Activated CD4-positive, alpha-beta T cell treated with anti-CD3 and anti-CD28 coated beads, Interleukin-2, Interleukin-4, amounts not matched to agents 100 ng/mL and 50 ng/mL, durations not matched to agents 16 hours and 8 hours (primary cell): ENCODE measurements at regions not wholly inside any gene's neighbourhood (a gene's known extent, or its start where the extent isn't known, plus 50 kb on each side); places are given as distances from the start of the nearest gene placed in this dataset.
A peak's percentile ranks its signal among the peaks of the same experiment; 100 is the strongest.

Experiments used
- DNase-seq: peaks from one replicate; pipeline ENCODE4 v3.0.0-alpha.2; 2020; ENCODE audit warnings: low spot score

GRCh38 chr2:12254280-12254860 lies 462.4 kb upstream of the TRIB2 start:
- no peak for DNase-seq

GRCh38 chr2:12256206-12256605 lies 460.5 kb upstream of the TRIB2 start:
- no peak for DNase-seq

GRCh38 chr2:12257476-12257875 lies 459.3 kb upstream of the TRIB2 start:
- DNase-seq, result no peak

- no peak for DNase-seq
Observed at GRCh38 chr2:12259493-12259892, 457.2 kb upstream of the TRIB2 start.

GRCh38 chr2:12261986-12262680 lies 454.6 kb upstream of the TRIB2 start:
- DNase-seq, result no peak

GRCh38 chr2:12262681-12263436 lies 453.9 kb upstream of the TRIB2 start:
- DNase-seq, result no peak

- no peak for DNase-seq
Observed at GRCh38 chr2:12263730-12264129, 453.0 kb upstream of the TRIB2 start.

- no peak for DNase-seq
Observed at GRCh38 chr2:12264146-12264545, 452.6 kb upstream of the TRIB2 start.

- no peak for DNase-seq
Observed at GRCh38 chr2:12265646-12266045, 451.1 kb upstream of the TRIB2 start.

GRCh38 chr2:12267042-12267441 lies 449.7 kb upstream of the TRIB2 start:
- DNase-seq, result no peak

GRCh38 chr2:12269041-12269972 lies 447.4 kb upstream of the TRIB2 start:
- DNase-seq, result no peak

- DNase-seq, result peak; percentile 81
Observed at GRCh38 chr2:12270876-12271588, 445.7 kb upstream of the TRIB2 start.

GRCh38 chr2:12271589-12271984 lies 445.1 kb upstream of the TRIB2 start:
- no peak for DNase-seq

GRCh38 chr2:12273111-12273510 lies 443.6 kb upstream of the TRIB2 start:
- DNase-seq, result no peak

- no peak for DNase-seq
Observed at GRCh38 chr2:12274591-12274990, 442.1 kb upstream of the TRIB2 start.

- no peak for DNase-seq
Observed at GRCh38 chr2:12277241-12278034, 439.3 kb upstream of the TRIB2 start.

- DNase-seq, result no peak
Observed at GRCh38 chr2:12278217-12278750, 438.5 kb upstream of the TRIB2 start.

GRCh38 chr2:12282780-12283695 lies 433.7 kb upstream of the TRIB2 start:
- DNase-seq, result no peak

GRCh38 chr2:12284037-12284436 lies 432.7 kb upstream of the TRIB2 start:
- no peak for DNase-seq
